ENCODE measurements at regions not wholly inside any gene's neighbourhood (a gene's known extent, or its start where the extent isn't known, plus 50 kb on each side); places are given as distances from the start of the nearest gene placed in this dataset.

DNA sequence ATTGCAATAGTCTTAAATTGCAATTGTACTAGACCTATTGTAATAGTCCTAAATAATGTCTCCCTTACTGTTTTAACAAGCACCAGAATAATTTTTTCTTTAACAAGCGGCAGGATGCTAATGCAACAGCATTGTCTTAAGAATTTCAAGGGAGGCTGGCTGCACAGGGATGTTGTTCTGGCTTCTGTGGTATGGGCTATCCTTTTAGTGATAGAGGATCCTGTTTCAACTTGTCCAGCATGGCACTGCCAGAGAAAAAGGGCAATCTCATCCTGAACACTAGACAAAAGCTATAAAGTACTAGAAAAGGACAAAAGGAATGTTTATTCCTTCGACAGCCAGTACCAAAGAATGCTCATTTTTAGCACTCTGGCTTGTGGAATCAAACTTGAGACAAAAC, 405.5 kb upstream of the ACTRT1 start:
- TF ChIP-seq, protein P1, sequence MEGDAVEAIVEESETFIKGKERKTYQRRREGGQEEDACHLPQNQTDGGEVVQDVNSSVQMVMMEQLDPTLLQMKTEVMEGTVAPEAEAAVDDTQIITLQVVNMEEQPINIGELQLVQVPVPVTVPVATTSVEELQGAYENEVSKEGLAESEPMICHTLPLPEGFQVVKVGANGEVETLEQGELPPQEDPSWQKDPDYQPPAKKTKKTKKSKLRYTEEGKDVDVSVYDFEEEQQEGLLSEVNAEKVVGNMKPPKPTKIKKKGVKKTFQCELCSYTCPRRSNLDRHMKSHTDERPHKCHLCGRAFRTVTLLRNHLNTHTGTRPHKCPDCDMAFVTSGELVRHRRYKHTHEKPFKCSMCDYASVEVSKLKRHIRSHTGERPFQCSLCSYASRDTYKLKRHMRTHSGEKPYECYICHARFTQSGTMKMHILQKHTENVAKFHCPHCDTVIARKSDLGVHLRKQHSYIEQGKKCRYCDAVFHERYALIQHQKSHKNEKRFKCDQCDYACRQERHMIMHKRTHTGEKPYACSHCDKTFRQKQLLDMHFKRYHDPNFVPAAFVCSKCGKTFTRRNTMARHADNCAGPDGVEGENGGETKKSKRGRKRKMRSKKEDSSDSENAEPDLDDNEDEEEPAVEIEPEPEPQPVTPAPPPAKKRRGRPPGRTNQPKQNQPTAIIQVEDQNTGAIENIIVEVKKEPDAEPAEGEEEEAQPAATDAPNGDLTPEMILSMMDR (IDR thresholded peaks at IDR 0.05): no peak
- TF ChIP-seq POLR2A (IDR thresholded peaks at IDR 0.05): no peak
- no peak for TF ChIP-seq POLR2AphosphoS5 (IDR thresholded peaks at IDR 0.05)
